Endodermal cell (in vitro differentiated cells): ENCODE measurements at regions not wholly inside any gene's neighbourhood (a gene's known extent, or its start where the extent isn't known, plus 50 kb on each side); places are given as distances from the start of the nearest gene placed in this dataset.

Experiments used
- DNase-seq: peaks from one replicate; pipeline ENCODE4 v3.0.0-alpha.2; 2017
- H3K27ac ChIP-seq: 2 replicates; pipeline ENCODE4 v1.5.1; 2013; ENCODE audit warnings: mild to moderate bottlenecking, low read depth, low read length, moderate library complexity
- H3K27me3 ChIP-seq: 2 replicates; pipeline ENCODE4 v1.6.1; 2013; ENCODE audit warnings: mild to moderate bottlenecking, low read length, moderate library complexity; ENCODE audit not compliant: insufficient read depth, control insufficient read depth, poor library complexity, severe bottlenecking
- H3K36me3 ChIP-seq: 2 replicates; pipeline ENCODE4 v1.7.0; 2013; ENCODE audit warnings: mild to moderate bottlenecking, low read length, moderate library complexity; ENCODE audit not compliant: control insufficient read depth, insufficient read depth
- H3K4me1 ChIP-seq: one replicate; pipeline ENCODE4 v1.7.0; 2013; ENCODE audit warnings: low read length; ENCODE audit not compliant: control insufficient read depth, insufficient read depth
- H3K4me3 ChIP-seq: 2 replicates; pipeline ENCODE4 v1.5.1; 2013; ENCODE audit warnings: mild to moderate bottlenecking, low read length, moderate library complexity
- H3K9ac ChIP-seq: 2 replicates; pipeline ENCODE4 v1.6.1; 2013; ENCODE audit warnings: mild to moderate bottlenecking, low read length, moderate library complexity; ENCODE audit not compliant: poor library complexity, severe bottlenecking; ENCODE audit errors: extremely low read depth
- H3K9me3 ChIP-seq: 2 replicates; pipeline ENCODE4 v1.6.1; 2013; ENCODE audit warnings: mild to moderate bottlenecking, low read length, moderate library complexity; ENCODE audit not compliant: control insufficient read depth
- H3K27ac Mint-ChIP-seq: 2 replicates; pipeline ENCODE4 v1.8.0; 2020; ENCODE audit warnings: mixed read lengths
- H3K27me3 Mint-ChIP-seq: 2 replicates; pipeline ENCODE4 v1.8.0; 2021; ENCODE audit warnings: mild to moderate bottlenecking, mixed read lengths; ENCODE audit not compliant: insufficient read depth
- H3K36me3 Mint-ChIP-seq: 2 replicates; pipeline ENCODE4 v1.8.0; 2020; ENCODE audit warnings: low read depth, mixed read lengths
- H3K4me1 Mint-ChIP-seq: 2 replicates; pipeline ENCODE4 v1.8.0; 2020; ENCODE audit warnings: mixed read lengths
- H3K4me3 Mint-ChIP-seq: 2 replicates; pipeline ENCODE4 v1.8.0; 2020; ENCODE audit warnings: mild to moderate bottlenecking, moderate library complexity, mixed read lengths
- H3K9me3 Mint-ChIP-seq: 2 replicates; pipeline ENCODE4 v1.8.0; 2020; ENCODE audit warnings: mild to moderate bottlenecking, mixed read lengths
- WGBS, 2 experiments: methylation state at CpG; one replicate each; pipeline versions ENCODE4 v1.1.5 to v1.1.7; 2013; ENCODE audit warnings: missing lambda C conversion rate in 2 of 2, mixed read lengths in 1 of 2; ENCODE audit not compliant: insufficient coverage in 1 of 2, insufficient read length in 1 of 2; 5-methylcytosine and 5-hydroxymethylcytosine counted together
- TF ChIP-seq, protein P1 (sequence below): fragments of 200-600 bp; sonication (generic); conservative IDR thresholded peaks from 2 replicates; pipeline ENCODE4 v1.5.0; 2021; ENCODE audit warnings: antibody characterized with exemption, mild to moderate bottlenecking

DNA sequence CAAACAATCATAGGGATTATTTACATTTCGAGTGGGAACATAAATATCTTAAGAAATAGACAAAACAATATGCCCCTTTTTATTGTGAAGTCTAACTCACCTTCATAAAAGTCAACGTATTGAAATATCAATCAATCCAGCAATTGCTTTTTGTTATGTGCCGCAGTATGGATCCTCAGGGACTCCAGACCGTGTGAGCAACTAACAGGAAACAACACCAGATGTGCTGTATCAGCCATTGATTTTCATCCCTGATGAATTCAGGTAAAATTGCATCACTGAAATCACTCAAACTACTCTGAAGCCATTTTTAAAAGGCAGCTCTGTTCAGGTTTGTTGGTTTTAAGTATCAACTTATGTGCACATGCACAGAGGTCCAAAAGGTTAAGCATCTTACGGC is 197.3 kb upstream of the FAT1 start:
- no peak for DNase-seq
- no peak overlapping the region for H3K4me3 Mint-ChIP-seq
- Histone ChIP-seq H3K27ac (no peak overlapping the region), H3K36me3 (no peaks in the 10 kb centered on the region), H3K4me1 (no peaks in the 10 kb centered on the region), H3K9ac (no peak overlapping the region), H3K4me3 (no peak overlapping the region), H3K9me3 (no peaks in the 10 kb centered on the region), H3K27me3 (no peaks in the 10 kb centered on the region)
- TF ChIP-seq, protein P1, sequence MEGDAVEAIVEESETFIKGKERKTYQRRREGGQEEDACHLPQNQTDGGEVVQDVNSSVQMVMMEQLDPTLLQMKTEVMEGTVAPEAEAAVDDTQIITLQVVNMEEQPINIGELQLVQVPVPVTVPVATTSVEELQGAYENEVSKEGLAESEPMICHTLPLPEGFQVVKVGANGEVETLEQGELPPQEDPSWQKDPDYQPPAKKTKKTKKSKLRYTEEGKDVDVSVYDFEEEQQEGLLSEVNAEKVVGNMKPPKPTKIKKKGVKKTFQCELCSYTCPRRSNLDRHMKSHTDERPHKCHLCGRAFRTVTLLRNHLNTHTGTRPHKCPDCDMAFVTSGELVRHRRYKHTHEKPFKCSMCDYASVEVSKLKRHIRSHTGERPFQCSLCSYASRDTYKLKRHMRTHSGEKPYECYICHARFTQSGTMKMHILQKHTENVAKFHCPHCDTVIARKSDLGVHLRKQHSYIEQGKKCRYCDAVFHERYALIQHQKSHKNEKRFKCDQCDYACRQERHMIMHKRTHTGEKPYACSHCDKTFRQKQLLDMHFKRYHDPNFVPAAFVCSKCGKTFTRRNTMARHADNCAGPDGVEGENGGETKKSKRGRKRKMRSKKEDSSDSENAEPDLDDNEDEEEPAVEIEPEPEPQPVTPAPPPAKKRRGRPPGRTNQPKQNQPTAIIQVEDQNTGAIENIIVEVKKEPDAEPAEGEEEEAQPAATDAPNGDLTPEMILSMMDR = no peak
- WGBS, 2 experiments = 67 to 72% methylated on average over 3 to 5 of the region's 5 CpGs
- no peaks in the 10 kb centered on the region for H3K9me3 Mint-ChIP-seq
- no peaks in the 10 kb centered on the region for H3K36me3 Mint-ChIP-seq
- H3K4me1 Mint-ChIP-seq = no peaks in the 10 kb centered on the region
- no peak overlapping the region for H3K27ac Mint-ChIP-seq
- H3K27me3 Mint-ChIP-seq = no peaks in the 10 kb centered on the region

DNA sequence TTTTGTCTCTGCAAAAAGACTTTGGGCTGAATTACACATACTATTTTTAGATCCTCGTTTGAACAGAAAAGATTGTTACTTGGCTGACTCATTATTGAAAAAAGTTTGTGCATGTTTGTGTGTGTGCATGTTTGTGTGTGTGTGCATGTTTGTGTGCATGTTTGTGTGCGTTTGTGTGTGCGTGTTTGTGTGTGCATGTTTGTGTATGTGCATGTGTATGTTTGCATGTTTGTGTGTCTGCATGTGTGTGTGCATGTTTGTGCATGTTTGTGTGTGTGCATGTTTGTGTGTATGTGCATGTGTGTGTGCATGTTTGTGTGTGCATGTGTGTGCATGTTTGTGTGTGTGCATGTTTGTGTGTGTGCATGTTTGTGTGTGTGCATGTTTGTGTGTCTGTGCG is 201.1 kb upstream of the FAT1 start:
- Histone ChIP-seq H3K36me3 (no peaks in the 10 kb centered on the region), H3K9me3 (no peaks in the 10 kb centered on the region), H3K4me1 (no peaks in the 10 kb centered on the region), H3K4me3 (no peak overlapping the region), H3K27ac (no peak overlapping the region), H3K27me3 (no peaks in the 10 kb centered on the region), H3K9ac (no peak overlapping the region)
- H3K4me1 Mint-ChIP-seq = no peaks in the 10 kb centered on the region
- DNase-seq = no peak
- WGBS, 2 experiments = 89 to 100% methylated on average over 1 to 3 of the region's 4 CpGs
- no peak overlapping the region for H3K27ac Mint-ChIP-seq
- no peaks in the 10 kb centered on the region for H3K9me3 Mint-ChIP-seq
- TF ChIP-seq, protein P1 = no peak
- no peaks in the 10 kb centered on the region for H3K27me3 Mint-ChIP-seq
- H3K36me3 Mint-ChIP-seq = no peaks in the 10 kb centered on the region
- no peak overlapping the region for H3K4me3 Mint-ChIP-seq

GRCh38 chr4:186927624-186928023 is 204.0 kb upstream of the FAT1 start:
- Histone ChIP-seq H3K27me3 (no peaks in the 10 kb centered on the region), H3K9me3 (no peaks in the 10 kb centered on the region), H3K4me1 (no peaks in the 10 kb centered on the region), H3K27ac (no peak overlapping the region), H3K9ac (no peak overlapping the region), H3K36me3 (no peaks in the 10 kb centered on the region), H3K4me3 (no peak overlapping the region)
- Mint-ChIP-seq H3K4me3 (no peak overlapping the region), H3K27me3 (no peaks in the 10 kb centered on the region), H3K27ac (no peak overlapping the region), H3K36me3 (no peaks in the 10 kb centered on the region), H3K4me1 (no peaks in the 10 kb centered on the region), H3K9me3 (peaks cover 5% of the 10 kb centered on the region)
- 88% methylated on average over 1 of the region's 2 CpGs; no CpG with 5 or more reads in 1 of the 2 experiments for WGBS, 2 experiments
- TF ChIP-seq, protein P1 = peak; percentile 48
- no peak for DNase-seq
